Suprapubic skin (tissue), 4 donors: ENCODE measurements at regions not wholly inside any gene's neighbourhood (a gene's known extent, or its start where the extent isn't known, plus 50 kb on each side); places are given as distances from the start of the nearest gene placed in this dataset.

Experiments used
- EP300 ChIP-seq: sonication (generic); formaldehyde crosslinking; IDR thresholded peaks from one replicate; pipeline ENCODE4 v1.6.1; 2017; ENCODE audit warnings: antibody characterized with exemption
- POLR2A ChIP-seq, 2 donors: fragments of 450-650 bp; IDR thresholded peaks; one replicate each; pipeline ENCODE4 v1.6.1; 2017; ENCODE audit warnings: antibody characterized with exemption in 2 of 2, mild to moderate bottlenecking in 2 of 2, moderate library complexity in 2 of 2
- POLR2AphosphoS5 ChIP-seq, 3 donors: sonication (generic); formaldehyde crosslinking; IDR thresholded peaks; one replicate each; pipeline ENCODE4 v1.6.1; 2017; ENCODE audit warnings: antibody characterized with exemption in 3 of 3
- TF ChIP-seq, protein P1 (sequence below), 2 donors: fragments of 200-600 bp in 1 of 2; fragments of 450-650 bp in 1 of 2; sonication (generic) in 1 of 2; IDR thresholded peaks; one replicate each; pipeline ENCODE4 v1.5.1; 2016 to 2019; ENCODE audit warnings: antibody characterized with exemption in 2 of 2, mild to moderate bottlenecking in 1 of 2, moderate library complexity in 1 of 2

DNA sequence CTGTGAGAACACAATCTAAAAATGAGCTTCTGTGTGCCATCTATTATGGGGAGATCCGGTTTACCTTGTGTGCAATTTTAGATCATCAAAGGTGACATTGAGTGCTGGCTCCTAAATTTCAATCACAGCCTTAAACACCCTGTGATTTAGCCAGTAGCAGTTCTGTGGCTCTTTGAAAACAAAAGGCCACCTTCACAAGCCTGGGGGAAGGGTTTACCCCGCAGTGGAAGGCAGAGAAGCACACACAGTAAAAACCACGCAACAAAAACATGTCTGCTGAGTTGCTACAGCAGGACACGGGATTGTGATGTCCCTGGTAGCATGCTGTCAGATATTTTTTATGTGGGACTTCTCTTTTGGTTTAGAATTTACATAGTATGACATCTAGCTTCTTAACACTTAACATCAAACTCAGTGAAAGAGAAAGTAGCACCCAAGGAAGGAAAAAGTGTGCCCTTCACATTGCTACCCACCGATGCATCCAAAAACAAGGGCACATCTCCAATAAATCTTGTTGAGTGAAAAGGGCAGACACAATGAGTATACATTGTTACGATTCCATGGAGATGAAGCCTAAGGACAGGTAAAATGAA lies 56.1 kb upstream of the RNF152 start:
- TF ChIP-seq, protein P1, sequence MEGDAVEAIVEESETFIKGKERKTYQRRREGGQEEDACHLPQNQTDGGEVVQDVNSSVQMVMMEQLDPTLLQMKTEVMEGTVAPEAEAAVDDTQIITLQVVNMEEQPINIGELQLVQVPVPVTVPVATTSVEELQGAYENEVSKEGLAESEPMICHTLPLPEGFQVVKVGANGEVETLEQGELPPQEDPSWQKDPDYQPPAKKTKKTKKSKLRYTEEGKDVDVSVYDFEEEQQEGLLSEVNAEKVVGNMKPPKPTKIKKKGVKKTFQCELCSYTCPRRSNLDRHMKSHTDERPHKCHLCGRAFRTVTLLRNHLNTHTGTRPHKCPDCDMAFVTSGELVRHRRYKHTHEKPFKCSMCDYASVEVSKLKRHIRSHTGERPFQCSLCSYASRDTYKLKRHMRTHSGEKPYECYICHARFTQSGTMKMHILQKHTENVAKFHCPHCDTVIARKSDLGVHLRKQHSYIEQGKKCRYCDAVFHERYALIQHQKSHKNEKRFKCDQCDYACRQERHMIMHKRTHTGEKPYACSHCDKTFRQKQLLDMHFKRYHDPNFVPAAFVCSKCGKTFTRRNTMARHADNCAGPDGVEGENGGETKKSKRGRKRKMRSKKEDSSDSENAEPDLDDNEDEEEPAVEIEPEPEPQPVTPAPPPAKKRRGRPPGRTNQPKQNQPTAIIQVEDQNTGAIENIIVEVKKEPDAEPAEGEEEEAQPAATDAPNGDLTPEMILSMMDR (IDR thresholded peaks at IDR 0.05): no peak
- TF ChIP-seq POLR2A (IDR thresholded peaks at IDR 0.05) (no peak), EP300 (no peak), POLR2AphosphoS5 (IDR thresholded peaks at IDR 0.05) (no peak)
